ENCODE measurements at regions not wholly inside any gene's neighbourhood (a gene's known extent, or its start where the extent isn't known, plus 50 kb on each side); places are given as distances from the start of the nearest gene placed in this dataset.

- TF ChIP-seq CTCF (IDR thresholded peaks at IDR 0.05): no peak
- TF ChIP-seq POLR2A (IDR thresholded peaks at IDR 0.05): no peak
These were observed 134.2 kb downstream of the CEP57L1 start for GRCh38 chr6:109229536-109229935.

Data from tibial nerve (tissue), 3 donors.